Spleen (tissue), 11 donors: ENCODE measurements at regions not wholly inside any gene's neighbourhood (a gene's known extent, or its start where the extent isn't known, plus 50 kb on each side); places are given as distances from the start of the nearest gene placed in this dataset.

Experiments
- DNase-seq: peaks from one replicate; pipeline ENCODE4 v3.0.0-alpha.2; 2020
- H3K27ac ChIP-seq, 8 donors: fragments of 200-600 bp; sonication (generic) in 7 of 8; 1 replicate in 4 of 8; 2 replicates in 4 of 8; pipeline versions ENCODE4 v1.5.0 to v1.8.0; 2016 to 2021; ENCODE audit warnings: inconsistent platforms in 4 of 8, mild to moderate bottlenecking in 4 of 8, moderate library complexity in 1 of 8
- H3K27me3 ChIP-seq, 7 donors: fragments of 200-600 bp; sonication (generic) in 6 of 7; replicated peaks in 1 of 7; 1 replicate in 4 of 7; 2 replicates in 3 of 7; pipeline versions ENCODE4 v1.5.0 to v1.8.0; 2016 to 2021; ENCODE audit warnings: inconsistent platforms in 3 of 7, mild to moderate bottlenecking in 1 of 7
- H3K36me3 ChIP-seq, 6 donors: fragments of 200-600 bp; sonication (generic) in 5 of 6; 1 replicate in 4 of 6; 2 replicates in 2 of 6; pipeline versions ENCODE4 v1.5.0 to v1.8.0; 2016 to 2021; ENCODE audit warnings: inconsistent platforms in 2 of 6
- H3K4me1 ChIP-seq, 6 donors: fragments of 200-600 bp; sonication (generic) in 5 of 6; 1 replicate in 3 of 6; 2 replicates in 3 of 6; pipeline versions ENCODE4 v1.5.0 to v1.8.0; 2016 to 2021; ENCODE audit warnings: inconsistent platforms in 3 of 6
- H3K4me3 ChIP-seq, 8 donors: fragments of 200-600 bp; sonication (generic) in 7 of 8; 1 replicate in 4 of 8; 2 replicates in 4 of 8; pipeline versions ENCODE4 v1.5.0 to v1.8.0; 2016 to 2021; ENCODE audit warnings: inconsistent platforms in 4 of 8, mild to moderate bottlenecking in 4 of 8, moderate library complexity in 2 of 8
- H3K9me3 ChIP-seq, 8 donors: fragments of 200-600 bp; sonication (generic) in 7 of 8; 1 replicate in 4 of 8; 2 replicates in 4 of 8; pipeline versions ENCODE4 v1.5.0 to v1.8.0; 2016 to 2021; ENCODE audit warnings: inconsistent platforms in 4 of 8
- CTCF ChIP-seq, 11 experiments: fragments of 200-600 bp in 7 of 11; fragments of 450-650 bp in 4 of 11; sonication (generic) in 4 of 11; IDR thresholded peaks in 8 of 11; conservative IDR thresholded peaks in 3 of 11; 1 replicate in 7 of 11; 2 replicates in 4 of 11; pipeline versions ENCODE4 v1.4.0 to v1.8.0; 2016 to 2021; ENCODE audit warnings: antibody characterized with exemption in 11 of 11, inconsistent platforms in 4 of 11, mild to moderate bottlenecking in 1 of 11
- POLR2A ChIP-seq, 3 donors: fragments of 450-650 bp; IDR thresholded peaks; one replicate each; pipeline ENCODE4 v1.5.1; 2017; ENCODE audit warnings: antibody characterized with exemption in 3 of 3, mild to moderate bottlenecking in 1 of 3
- POLR2AphosphoS5 ChIP-seq, 3 donors: sonication (generic); formaldehyde crosslinking; IDR thresholded peaks; one replicate each; pipeline ENCODE4 v1.5.1; 2017; ENCODE audit warnings: antibody characterized with exemption in 3 of 3
- WGBS, 5 donors: extraction: QIAGEN DNeasy Blood & Tissue Kit in 3 of 5; methylation state at CpG; one replicate each; pipeline versions ENCODE4 v1.1.5 to v1.1.7; 2013 to 2018; 5-methylcytosine and 5-hydroxymethylcytosine counted together
- intact Hi-C: fragments of 100-400 bp; cut with DNase I; formaldehyde crosslinking; loops from one replicate; pipeline ENCODE4 v1.15.0; 2023; ENCODE audit warnings: low total_unique reads
- donor health status: healthy with polysubstance abuse.
- donor health status: DM: no; HTN: no; CAD: no; lungs with moderate emphysema.
- donor health status: DM: no; HTN: no; CAD: no.
- donor health status: Bipolar disorder and iron deficiency.
- donor health status: healthy.
- donor health status: DM: no; HTN: no; CAD: no.
- donor health status: DM: yes; HTN: yes; CAD: no.

- Histone ChIP-seq H3K27ac (no peak overlapping the region), H3K4me1 (no peaks in the 10 kb centered on the region), H3K4me3 (no peak overlapping the region), H3K36me3 (no peaks in the 10 kb centered on the region), H3K27me3 (no peaks in the 10 kb centered on the region), H3K9me3 (peaks cover 0 to 18% (median 13%) of the 10 kb centered on the region in 8 donors)
- TF ChIP-seq POLR2AphosphoS5 (IDR thresholded peaks at IDR 0.05) (no peak), CTCF (IDR thresholded peaks at IDR 0.05 in 8 of 11, conservative IDR thresholded peaks at IDR 0.05 in 3 of 11) (no peak), POLR2A (IDR thresholded peaks at IDR 0.05) (no peak)
- WGBS, 5 donors: 77 to 88% (median 82%) methylated on average over 3 of the region's 3 CpGs
- no peak for DNase-seq
- intact Hi-C loops: no loop called here
Observed at GRCh38 chr12:74957231-74957630, 252.4 kb downstream of the KCNC2 start.

- Histone ChIP-seq H3K4me1 (no peaks in the 10 kb centered on the region), H3K27me3 (no peaks in the 10 kb centered on the region), H3K4me3 (no peak overlapping the region), H3K27ac (no peak overlapping the region), H3K9me3 (peaks cover 0 to 18% (median 13%) of the 10 kb centered on the region in 8 donors), H3K36me3 (no peaks in the 10 kb centered on the region)
- no peak for DNase-seq
- TF ChIP-seq CTCF (IDR thresholded peaks at IDR 0.05 in 8 of 11, conservative IDR thresholded peaks at IDR 0.05 in 3 of 11) (no peak), POLR2AphosphoS5 (IDR thresholded peaks at IDR 0.05) (no peak), POLR2A (IDR thresholded peaks at IDR 0.05) (no peak)
- intact Hi-C loops: no loop called here
Observed at GRCh38 chr12:74957634-74958033, 252.0 kb downstream of the KCNC2 start.

GRCh38 chr12:74959657-74960056 is 250.0 kb downstream of the KCNC2 start:
- Histone ChIP-seq H3K36me3 (no peaks in the 10 kb centered on the region), H3K27me3 (no peaks in the 10 kb centered on the region), H3K27ac (no peak overlapping the region), H3K4me1 (no peaks in the 10 kb centered on the region), H3K4me3 (no peak overlapping the region), H3K9me3 (peaks cover 0 to 18% (median 13%) of the 10 kb centered on the region in 8 donors)
- TF ChIP-seq POLR2A (IDR thresholded peaks at IDR 0.05) (no peak), CTCF (IDR thresholded peaks at IDR 0.05 in 8 of 11, conservative IDR thresholded peaks at IDR 0.05 in 3 of 11) (no peak)
- DNase-seq: no peak
- intact Hi-C loops: no loop called here
- 86 to 99% (median 93%) methylated on average over 2 of the region's 2 CpGs for WGBS, 5 donors

- no peak for DNase-seq
- TF ChIP-seq POLR2AphosphoS5 (IDR thresholded peaks at IDR 0.05): no peak
- TF ChIP-seq POLR2A (IDR thresholded peaks at IDR 0.05): no peak
- no peak for TF ChIP-seq CTCF (IDR thresholded peaks at IDR 0.05 in 8 of 11, conservative IDR thresholded peaks at IDR 0.05 in 3 of 11)
- Histone ChIP-seq H3K36me3 (no peaks in the 10 kb centered on the region), H3K9me3 (no peaks in the 10 kb centered on the region), H3K4me1 (no peaks in the 10 kb centered on the region), H3K27ac (no peak overlapping the region), H3K27me3 (no peaks in the 10 kb centered on the region), H3K4me3 (no peak overlapping the region)
- 85 to 98% (median 90%) methylated on average over 1 of the region's 1 CpG for WGBS, 5 donors
- intact Hi-C loops: no loop called here
Observed at GRCh38 chr12:74963304-74963703, 246.3 kb downstream of the KCNC2 start.
